Peyer's patch (tissue), 4 donors: ENCODE measurements at regions not wholly inside any gene's neighbourhood (a gene's known extent, or its start where the extent isn't known, plus 50 kb on each side); places are given as distances from the start of the nearest gene placed in this dataset.

Experiments used
- CTCF ChIP-seq, 6 experiments: fragments of 450-650 bp in 4 of 6; fragments of 200-600 bp in 2 of 6; sonication (generic) in 1 of 6; IDR thresholded peaks; one replicate each; pipeline ENCODE4 v1.5.1; 2017 to 2019; ENCODE audit warnings: antibody characterized with exemption in 6 of 6, mild to moderate bottlenecking in 3 of 6, moderate library complexity in 1 of 6
- POLR2A ChIP-seq, 2 donors: fragments of 450-650 bp; IDR thresholded peaks; one replicate each; pipeline ENCODE4 v1.5.1; 2017; ENCODE audit warnings: antibody characterized with exemption in 2 of 2, mild to moderate bottlenecking in 2 of 2, moderate library complexity in 2 of 2

GRCh38 chr6:87887266-87887665, 160.4 kb upstream of the SPACA1 start:
- TF ChIP-seq CTCF (IDR thresholded peaks at IDR 0.05), result no peak
- no peak for TF ChIP-seq POLR2A (IDR thresholded peaks at IDR 0.05)
